Central memory CD4-positive, alpha-beta T cell (primary cell): ENCODE measurements at regions not wholly inside any gene's neighbourhood (a gene's known extent, or its start where the extent isn't known, plus 50 kb on each side); places are given as distances from the start of the nearest gene placed in this dataset.

Source experiments
- DNase-seq: peaks from one replicate; pipeline ENCODE4 v3.0.0; 2022

DNA sequence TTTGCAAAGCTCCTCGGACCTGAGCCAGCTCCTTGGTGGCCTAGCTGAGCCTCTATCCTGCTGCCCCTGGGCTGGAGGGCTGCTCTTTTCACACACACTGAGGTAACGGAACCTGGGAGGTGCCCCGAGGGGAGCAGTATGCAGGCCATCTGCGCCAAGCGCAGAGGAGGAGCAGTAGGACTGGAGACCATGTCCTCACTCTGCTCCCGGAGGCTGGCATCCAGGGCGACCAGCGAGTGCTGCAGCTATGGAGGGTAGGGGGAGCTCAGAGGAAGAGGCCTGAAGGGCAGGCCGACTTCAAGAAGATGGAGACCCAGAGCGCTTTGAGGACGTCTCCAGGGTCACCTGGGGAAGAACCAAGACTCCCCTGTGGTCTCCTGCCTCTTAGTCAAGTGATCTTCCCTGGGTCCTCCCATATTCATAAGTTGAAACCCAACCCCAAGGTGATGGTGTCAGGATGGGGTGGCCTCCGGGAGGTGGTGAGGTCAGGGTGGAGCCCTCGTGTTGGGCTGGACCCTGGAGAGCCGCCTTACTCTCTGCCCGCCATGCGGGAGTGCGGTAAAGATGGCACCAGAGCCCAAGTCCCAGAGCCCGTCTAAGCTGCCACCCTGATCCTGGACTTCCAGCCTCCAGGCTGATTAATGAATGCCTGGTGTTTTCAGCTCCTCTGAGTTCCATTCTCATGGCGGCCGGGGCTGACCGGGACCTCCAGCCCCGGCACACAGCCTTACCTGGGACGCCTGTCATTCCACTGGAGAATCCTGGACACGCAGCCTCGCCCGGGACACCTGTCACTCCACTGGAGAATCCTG lies 160.7 kb downstream of the NDUFA10 start:
- DNase-seq, result no peak

DNA sequence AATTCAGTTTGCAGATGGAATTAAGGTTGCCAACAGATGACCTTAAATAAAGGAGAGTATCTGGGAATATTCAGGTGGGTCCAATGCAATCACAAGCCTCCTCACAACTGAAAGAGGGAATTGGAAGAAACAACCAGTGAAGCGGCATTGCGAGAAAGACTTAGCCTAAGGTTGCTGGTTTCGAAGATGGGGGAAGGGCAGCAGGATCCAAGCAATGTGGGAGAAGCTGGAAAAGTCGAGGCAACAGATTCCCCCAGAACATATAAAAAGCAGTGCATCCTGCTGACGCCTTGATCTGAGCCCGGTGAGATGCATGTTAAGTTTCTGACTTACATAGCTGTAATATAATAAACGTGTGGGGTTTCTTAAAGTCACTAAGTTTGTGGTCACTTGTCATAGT lies 162.5 kb downstream of the NDUFA10 start:
- DNase-seq, result no peak

DNA sequence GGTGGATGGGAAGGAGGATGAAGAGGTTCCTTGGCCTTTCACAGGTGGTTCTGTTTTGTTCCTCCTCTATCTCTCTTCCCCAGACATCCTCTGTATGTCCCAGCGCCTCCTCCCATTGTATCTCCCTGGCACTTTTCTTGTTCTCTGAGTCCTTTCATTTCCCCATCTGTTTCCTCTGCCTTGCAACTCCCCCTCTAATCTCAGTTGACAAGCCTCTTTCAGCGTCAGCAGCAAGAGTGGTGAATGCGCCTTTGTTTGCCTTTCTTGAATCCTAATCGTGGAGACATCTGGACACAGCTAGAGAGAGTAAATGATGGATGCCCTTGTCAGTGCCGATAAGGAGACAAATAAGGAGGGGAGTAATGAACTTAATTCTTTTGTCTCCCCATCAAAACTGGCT lies 167.0 kb downstream of the NDUFA10 start:
- no peak for DNase-seq

DNA sequence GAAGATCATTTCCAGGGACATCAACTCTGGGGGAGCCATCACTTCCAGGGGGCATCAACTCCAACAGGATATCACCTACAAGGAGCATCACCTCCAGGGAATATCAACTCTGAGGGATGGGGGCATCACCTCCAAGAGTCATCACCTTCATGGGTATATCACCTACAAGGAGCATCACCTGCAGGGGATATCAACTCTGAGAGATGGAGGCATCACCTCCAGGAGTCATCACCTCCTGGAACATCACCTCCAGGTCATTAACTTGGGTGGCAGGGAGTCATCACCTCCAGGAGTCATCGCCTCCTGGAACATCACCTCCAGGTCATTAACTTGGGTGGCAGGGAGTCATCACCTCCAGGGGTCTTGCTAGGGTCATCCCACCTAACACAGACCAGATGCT lies 167.6 kb downstream of the NDUFA10 start:
- DNase-seq, result no peak

DNA sequence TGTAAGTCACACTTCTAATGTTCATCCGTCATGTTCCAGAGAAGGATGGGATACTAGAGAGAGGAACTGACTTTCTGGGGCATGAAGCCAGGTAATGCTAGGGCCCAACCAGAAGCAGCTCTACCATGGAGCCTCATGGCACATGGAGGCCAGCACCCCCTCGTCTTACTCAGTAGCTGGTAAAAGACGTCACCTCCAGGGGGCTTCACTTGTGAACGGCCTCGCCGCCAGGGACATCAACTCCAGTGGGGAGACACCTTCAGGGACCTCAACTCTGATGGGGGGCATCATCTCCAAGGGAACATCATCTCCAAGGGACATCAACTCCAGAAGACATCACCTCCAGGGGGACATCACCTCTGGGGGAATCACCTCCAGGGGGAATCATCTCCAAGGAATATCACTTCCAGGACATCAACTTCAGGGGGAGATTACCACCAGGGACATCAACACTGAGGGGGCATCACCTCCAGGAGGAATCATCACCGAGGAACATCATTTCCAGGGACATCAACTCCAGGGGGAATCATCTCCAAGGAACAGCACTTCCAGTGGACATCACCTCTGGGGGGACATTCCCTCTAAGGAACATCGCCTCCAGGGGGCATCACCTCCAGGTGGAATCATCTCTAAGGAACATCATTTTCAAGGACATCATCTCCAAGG lies 168.4 kb downstream of the NDUFA10 start:
- no peak for DNase-seq

DNA sequence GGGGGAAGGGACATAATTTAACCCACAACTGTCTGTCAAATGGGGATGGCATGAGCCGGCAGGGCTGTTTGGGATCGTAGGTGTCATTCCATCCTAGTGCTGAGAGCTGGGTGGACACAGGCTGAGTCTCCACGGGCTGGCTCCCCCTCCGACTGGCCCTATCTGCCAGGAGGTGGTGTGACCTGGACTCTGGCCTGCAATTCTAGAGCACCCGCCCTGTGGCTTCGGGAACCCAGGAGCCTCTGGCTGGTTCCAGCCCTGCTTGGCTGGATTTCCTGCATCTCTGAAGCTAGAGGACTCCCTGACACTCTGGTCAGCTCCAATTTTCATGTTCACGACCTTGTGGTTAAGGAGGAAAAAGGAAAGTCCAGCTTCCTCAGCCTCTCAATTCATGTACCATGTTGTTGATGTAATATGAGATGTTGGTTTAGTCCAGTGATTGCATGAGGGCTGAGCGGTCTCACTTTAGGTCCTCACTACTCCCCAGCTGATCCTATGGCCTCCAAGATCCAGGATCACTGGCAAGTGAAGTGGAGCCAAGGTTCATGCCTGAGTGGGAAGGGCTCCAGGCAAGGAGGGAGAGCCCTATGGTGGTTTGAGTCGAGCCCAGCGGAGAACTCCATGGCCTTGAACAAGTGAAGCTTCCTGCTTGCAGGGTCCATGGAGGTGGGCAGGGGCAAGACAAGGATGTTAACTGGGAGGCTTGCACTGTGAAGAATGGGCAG lies 169.1 kb downstream of the NDUFA10 start:
- no peak for DNase-seq

DNA sequence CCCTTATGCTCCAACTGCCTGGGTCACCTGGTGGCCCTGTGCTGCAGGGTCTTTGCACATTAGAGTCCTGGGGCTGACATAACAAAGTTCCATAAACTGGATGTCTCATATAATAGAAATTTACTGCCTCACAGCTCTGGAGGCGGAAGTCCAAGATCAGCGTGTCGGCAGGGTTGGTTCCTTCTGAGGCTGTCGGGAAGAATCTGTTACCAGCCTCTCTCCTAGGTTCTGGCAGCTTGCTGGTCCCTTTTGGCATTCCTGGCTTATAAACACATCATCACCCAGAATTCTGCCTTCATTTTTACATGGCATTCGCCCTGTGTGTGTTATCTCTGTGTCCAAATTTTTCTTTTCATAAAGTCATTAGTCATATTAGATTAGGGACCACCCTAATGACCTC lies 170.5 kb downstream of the NDUFA10 start:
- no peak for DNase-seq

DNA sequence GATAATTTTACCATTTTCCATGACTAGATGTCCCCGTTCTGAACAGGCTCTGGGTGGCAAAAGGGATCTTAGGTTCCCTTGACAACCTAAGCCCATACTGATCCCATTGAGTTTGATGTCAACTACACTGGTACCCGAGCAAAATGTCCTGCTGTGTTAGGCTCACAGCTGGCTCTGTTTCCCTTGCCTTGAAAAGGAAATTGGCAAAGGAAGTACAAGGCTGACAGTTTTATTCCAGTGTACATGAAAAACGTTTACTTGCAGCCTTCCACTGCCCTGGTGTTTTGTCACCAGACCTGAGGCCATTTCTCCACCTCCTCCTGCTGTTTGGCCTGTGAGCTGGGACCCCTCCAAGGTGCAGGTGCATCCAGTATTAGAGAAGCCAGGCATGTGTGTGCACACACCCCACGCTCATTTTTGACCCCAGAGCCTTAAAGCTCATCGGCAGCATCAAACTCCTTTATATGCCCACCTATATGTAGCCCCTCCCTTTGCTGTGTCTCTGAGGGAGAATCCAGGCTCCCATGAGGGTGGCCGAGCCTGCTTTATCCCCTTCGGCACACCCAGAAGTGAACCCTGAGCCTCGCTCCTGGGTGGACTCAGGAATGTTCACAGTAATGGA lies 171.3 kb downstream of the NDUFA10 start:
- DNase-seq, result no peak

DNA sequence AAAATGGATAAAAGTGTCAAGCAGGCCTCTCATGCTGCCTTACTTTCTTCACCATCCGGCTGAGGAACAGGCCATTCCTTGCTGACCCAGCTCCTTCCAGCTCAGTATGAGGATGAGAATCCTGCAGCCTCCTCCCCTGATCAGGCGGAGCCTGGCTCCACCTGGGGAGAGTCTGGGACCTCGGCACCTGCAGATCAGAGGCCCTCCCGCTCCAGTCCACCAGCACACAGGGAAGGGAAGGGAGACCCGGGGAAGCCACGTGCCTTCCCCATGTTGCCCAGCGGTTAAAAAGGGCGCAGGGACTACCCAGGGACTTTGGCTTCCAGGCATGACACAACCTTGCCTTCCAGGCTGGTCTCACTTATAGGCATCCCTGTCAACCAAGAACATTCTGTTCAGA lies 172.0 kb downstream of the NDUFA10 start:
- no peak for DNase-seq

DNA sequence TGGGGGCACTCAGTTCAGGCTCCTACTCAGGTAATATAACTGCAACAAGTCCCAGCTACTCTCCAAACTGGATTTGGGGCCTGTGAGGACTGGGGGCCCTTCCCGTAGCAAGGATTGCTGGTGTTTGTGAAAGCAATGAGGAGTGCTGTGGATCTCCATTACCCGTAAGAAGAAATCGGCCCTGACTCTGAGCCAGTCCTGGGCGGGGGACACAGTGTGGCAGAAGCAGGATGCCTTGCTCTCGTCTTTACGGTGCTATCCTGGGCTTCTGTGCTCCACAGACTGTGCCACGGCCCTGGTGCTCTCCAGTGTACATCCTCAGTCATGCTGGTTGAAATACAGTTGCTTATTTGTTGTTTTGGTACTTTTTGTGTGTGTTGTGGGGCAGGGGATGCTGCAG lies 172.9 kb downstream of the NDUFA10 start:
- DNase-seq, result no peak

DNA sequence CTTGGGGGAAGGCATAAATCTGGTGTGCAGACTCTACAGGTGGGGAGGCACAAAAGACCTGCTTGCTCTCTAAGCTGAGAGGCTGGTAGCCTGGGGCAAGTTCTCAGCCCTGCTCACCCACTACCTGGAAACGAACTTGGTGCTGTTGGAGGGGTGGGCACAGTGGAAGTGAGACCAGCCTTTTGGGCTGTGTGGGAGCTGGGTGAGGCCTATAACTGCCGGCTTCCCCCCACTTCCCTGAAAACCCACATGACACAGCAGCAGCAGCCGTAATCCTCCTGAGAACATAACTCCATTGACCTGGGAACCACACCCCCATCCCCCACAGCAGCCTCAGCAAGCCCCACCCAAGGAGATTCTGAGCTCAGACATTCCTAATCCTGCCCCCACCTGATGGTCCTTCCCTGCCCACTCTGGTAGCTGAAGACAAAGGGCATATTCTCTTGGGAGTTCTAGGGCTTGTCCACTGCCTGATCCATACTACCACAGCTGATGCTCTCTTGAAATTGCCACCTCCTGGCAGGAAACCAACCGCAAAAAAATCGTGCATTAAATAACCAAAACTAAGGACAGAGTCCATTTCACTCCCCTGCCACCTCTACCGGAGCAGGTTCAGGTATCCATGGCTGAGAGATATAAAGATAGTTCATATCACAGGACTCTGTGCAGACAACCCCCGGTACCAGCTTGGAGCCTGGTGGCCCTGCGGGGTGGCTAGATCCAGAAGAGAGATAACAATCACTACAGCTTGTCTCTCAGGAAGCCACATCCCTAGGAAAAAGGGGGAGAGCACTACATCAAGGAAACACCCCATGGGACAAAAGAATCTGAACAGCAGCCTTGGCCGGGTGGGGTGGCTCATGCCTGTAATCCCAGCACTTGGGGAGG lies 178.1 kb downstream of the NDUFA10 start:
- DNase-seq, result no peak

DNA sequence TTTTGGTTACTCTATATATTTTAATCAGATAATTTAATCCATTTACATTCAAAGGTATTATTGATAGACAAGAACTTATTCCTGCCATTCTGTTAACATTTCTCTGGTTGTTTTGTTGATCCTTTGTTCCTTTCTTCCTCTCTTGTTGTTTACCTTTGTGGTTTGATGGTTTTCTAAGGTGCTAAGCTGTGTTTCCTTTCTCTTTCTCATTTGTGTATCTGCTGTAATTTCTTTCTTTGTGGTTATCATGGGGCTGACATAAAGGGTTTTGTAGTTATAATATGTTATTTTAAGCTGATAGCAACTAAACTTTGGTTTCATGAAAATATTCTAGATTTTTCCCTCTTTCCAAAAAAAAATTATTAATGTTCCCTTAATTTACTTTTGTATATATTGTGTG lies 179.2 kb downstream of the NDUFA10 start:
- no peak for DNase-seq

DNA sequence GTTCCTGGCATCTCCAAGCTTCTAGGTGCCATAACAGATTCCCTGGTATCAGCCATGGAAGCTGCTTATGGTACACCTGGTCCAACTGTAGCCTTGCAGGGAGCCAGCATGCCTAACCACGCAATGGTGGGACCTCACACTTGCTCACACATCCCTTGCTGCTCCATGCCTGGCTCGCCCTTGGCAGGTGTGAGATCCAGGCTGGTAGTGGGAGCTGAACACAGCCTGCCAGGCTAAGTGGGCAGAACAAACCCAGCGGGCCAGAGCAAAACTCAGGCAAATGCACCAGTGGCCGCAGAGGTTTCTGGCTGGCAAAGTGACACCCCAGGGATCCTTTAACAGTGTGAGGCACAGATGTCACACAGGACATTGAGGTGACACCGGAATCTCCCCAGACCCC lies 185.8 kb downstream of the NDUFA10 start:
- no peak for DNase-seq

DNA sequence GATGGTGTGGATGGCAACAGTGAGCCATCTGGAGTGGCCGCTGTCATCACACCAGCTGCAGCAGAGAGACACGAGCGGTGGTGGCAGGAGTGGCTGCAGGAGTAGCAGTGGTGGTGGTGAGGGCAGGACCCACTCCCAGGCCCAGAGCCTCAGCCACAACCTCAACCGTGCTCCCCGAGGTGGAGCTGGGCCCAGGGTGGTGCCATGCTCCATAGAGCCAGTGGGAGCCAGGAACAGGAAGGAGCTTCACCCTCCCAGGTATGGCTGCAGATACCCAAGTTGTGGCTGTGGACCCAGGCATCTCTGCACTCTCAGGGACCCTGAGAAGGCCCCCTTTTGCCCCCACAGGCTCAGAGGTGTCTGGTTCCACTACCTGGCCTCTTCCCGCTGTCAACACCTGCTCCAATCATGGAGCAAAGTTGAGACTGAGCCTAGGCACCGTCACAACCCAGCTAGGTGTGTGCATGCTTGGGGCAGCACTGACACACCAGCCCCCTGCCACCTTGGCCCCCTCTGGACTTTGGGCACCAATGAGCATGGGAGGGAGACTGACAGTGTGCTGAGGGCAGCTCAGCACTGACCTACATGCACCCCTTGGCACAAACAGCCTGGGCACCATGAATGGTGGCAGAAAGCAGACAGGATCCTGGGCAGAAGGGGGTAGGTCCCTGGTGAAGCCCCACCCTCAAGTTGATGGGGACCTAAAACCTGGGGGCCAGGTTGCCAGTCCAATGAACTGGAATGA lies 188.9 kb downstream of the NDUFA10 start:
- no peak for DNase-seq

DNA sequence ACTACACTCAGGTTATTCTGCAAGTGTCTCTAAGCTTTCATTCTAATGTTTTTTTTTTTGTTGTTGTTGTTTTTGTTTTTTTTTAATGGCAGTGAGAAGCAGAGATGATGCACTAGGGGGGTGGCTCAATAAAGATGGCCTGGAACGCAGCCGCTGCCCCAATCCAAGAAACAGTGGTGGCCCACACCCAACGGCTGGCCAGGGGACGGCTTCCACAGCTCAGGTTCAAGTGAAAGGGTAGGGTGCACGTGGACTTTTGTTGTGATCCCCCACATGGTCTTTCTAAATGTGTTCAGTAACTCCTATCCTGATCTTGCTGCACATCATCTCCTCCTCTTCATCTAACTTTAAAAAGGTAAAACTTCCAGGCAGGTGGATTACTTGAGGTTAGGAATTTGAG lies 190.1 kb downstream of the NDUFA10 start:
- no peak for DNase-seq

DNA sequence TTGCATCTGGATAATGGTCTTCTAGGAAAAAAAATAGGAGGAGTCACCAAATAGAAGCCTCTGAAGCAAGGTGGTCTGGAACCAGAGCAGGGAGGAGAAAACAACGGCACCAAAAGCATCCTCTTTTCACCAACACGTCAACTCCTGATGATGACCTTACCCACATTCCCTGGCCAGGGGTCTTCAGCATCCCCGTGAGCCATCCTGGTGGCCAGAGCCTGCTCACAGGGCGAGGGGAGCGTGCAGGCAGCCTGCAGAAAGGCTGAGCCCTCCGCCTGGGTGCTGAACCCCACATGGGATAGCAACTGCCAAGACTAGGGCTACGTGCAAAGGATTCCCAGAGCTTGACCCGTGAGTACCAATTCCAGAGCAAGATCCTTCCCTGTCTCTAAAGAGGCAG lies 191.0 kb downstream of the NDUFA10 start:
- no peak for DNase-seq

DNA sequence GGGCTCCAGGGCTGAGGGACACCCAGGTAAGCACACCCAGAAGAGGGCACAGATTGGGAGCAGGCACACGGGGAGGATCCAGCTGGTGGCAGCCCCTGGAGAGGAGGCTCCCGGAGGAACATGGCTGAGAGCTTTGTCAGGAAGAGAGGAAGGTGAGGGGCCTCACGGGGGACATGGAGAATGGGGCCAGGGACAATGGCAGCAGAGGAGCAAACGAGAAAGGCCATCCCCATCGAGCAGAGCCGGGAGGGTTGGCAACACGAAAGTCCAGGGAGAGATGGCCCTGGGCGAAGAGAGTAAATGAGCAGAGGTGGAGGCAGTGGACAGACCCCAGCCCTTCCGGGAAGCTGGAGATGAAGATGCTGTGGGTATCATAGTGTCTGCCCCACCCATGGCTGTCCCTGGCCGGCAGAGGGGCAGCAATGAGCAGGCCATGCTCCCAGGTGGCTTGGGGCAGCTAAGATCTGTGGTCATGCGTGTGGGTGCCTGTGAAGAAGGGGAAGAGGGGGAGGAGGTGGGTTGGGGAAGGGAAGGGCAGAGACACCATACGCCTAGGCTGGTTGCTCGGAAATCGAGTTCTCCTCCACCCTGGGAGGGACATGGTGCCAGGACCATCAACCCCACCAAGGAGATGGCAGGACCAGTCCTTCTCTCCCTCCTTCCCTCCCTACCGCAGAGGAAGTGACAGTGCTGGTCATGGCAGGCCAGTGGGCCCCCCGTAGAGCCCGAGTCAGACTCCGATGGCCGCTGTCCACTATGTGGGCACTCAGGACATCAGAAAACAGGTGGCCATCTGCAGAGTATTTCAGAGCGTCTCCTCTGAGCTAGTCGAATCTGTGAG lies 191.7 kb downstream of the NDUFA10 start:
- DNase-seq, result no peak

DNA sequence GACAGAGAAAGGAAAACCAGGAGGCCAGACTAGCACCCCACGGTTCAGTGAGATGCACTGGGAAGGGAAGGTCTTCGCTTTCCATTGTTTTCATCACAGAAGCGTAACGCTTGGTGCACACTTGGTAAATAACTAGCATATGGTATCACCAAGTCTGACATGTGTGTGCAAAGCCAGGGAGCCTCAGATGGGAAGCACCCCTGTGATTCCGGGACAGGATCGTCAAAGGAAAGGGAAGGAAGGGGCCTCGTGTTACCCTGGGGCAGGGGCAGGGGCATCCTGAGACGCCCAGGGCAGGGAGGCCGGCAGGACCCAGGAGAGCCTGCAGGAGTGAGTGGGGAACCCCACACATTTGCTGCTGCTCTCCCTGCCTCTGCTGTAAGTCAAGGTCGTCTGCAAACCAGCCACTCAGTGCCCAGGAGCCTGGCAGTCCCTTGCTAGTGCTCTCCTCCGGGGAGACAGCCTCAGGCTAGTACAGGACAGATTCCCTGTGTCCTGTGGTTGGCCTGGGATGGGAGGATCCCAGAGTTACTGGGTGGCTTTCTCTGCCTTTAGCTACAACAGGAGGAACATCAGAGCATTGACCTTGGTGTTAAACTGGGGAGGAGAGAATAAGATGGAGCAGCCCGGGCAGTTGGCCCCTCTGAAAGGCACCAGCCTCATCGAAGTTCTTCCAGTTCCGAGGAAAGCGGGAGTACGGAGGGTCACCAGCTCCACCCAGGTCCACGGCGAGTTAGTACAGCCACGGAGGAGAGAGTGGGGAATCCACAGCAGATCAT lies 192.5 kb downstream of the NDUFA10 start:
- DNase-seq, result no peak

DNA sequence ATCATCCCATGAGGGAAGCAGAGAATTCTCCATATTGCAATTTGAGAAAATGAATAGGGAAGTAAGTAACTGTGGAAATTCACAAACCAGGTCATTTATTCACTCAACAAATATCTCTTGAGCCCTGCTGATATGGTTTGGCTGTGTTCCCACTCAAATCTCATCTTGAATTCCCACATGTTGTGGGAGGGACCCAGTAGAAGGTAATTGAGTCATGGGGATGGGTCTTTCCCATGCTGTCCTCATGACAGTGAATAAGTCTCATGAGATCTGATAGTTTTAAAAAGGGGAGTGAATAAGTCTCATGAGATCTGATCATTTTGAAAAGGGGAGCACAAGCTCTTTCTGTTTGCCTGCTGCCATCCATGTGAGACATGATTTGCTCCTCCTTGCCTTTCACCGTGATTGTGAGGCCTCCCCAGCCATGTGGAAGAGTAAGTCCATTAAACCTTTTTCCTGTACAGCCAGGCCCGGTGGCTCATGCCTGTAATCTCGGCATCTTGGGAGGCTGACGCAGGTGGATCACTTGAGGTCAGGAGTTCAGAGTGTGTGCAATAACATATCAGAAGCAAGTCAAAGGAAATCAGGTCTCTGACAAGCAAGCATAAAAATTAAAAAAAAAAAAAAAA lies 193.2 kb downstream of the NDUFA10 start:
- no peak for DNase-seq
